Left forelimb (tissue), 1 donor: ENCODE measurements at regions not wholly inside any gene's neighbourhood (a gene's known extent, or its start where the extent isn't known, plus 50 kb on each side); places are given as distances from the start of the nearest gene placed in this dataset.
"Not testable (repeated sequence)": the region's sequence is repeated elsewhere in the genome, so short reads cannot be mapped to it uniquely, and the experiment has no call there.

Experiments
- DNase-seq: peaks from one replicate; pipeline ENCODE4 v3.0.0-alpha.2; 2018; ENCODE audit warnings: low spot score

DNA sequence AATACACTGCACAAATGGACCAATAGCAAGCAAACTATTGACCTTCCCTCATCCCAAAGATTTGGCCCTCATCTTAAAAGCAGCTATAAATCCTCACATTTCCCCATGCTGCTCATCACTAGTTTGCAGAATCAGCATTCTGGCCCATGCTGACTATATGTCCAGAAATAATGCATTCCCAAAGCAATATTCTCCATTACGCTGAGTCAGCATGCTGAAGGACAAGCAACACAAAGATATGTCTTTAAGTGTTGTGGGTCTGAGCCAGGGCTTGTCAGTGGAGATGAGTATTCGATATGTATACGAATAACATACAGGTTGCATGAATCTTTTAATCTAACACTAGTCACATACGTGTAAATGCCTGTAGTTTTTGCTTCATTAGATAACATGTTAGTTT is 1045.0 kb upstream of the DDX18 start:
- no peak for DNase-seq

DNA sequence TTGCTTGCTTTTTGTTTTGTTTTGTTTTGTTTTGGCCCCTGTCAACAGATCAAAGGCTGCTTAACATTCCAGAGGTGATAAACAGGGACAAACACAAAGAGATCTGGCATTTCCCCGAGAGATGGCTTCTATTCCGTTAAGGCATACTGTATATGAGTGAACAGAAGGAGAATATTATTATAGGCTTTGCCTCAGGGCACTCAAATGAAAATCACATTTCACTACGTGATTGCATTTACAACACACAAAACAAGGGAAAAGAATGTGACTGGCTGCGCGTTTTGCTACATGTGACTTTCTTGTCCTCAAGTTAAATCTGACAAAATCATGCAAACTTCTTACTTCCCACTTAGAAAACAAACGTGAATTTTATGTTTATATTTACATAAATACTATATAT is 1037.9 kb upstream of the DDX18 start:
- no peak for DNase-seq

DNA sequence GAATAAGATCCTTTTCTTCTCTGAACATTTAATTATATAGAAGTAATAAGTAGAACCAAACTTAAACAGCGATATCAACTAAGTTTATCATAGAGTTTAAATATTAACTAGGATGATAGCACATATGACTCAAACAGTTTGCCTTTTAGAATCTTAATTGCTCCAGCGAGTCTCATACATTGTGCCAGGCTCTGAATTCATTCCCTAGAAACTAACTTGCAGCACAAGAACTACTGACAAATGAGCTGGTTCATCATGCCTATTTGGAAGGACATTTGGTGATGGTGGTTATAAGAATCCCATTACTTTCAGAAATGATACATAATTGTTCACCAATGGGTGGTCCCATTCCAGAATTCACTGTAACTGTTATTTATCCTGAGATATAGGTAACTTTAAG is 1026.6 kb upstream of the DDX18 start:
- DNase-seq: no peak

DNA sequence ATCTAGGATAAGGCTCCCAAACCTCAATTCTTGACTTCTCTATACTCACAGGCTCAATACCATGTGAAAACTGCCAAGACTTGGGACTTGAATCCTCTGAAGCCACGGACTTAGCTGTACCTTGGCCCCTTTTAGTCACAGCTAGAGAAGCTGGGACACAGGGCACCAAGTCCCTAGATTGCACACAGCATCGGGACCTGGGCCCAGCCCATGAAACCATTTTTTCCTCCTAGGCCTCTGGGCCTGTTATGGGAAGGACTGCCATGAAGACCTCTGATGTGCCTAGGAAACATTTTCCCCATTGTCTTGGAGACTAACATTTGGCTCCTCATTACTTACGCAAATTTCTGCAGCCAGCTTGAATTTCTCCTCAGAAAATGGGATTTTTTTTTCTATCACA is 1011.8 kb upstream of the DDX18 start:
- DNase-seq: no peak

DNA sequence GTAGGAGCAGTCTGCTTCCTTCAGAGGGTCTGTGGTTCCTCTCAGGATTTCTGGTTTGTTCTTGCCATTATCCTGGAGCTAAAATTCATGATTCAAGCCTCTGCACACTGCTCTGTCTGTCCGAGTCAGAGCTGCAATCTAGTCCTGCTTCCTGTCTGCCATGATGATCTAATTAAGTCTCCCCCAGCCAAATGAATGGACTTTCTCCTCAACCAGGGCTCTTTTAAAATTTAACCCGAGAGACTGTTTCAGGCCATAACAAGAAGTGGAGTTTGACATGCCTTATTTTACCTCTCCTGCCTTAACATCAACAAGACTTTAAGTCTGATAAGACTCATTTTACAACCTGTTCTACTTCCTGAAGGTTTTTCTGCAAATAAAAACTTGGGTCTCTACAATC is 1009.6 kb upstream of the DDX18 start:
- DNase-seq: no peak

DNA sequence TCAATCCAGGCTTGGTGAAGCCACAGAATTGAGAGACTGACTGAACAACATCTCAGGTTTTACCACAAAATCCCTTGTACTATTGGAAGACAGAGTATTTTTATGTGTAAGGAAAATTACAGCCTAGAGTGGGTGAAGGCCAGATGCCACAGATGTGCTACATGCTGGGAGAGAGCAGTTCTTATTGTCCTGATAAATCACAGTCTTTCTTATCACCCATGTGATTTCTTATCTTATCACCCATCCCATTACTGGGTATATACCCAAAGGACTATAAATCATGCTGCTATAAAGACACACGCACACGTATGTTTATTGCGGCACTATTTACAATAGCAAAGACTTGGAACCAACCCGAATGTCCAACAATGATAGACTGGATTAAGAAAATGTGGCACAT is 1008.0 kb upstream of the DDX18 start:
- DNase-seq: not testable (repeated sequence)

DNA sequence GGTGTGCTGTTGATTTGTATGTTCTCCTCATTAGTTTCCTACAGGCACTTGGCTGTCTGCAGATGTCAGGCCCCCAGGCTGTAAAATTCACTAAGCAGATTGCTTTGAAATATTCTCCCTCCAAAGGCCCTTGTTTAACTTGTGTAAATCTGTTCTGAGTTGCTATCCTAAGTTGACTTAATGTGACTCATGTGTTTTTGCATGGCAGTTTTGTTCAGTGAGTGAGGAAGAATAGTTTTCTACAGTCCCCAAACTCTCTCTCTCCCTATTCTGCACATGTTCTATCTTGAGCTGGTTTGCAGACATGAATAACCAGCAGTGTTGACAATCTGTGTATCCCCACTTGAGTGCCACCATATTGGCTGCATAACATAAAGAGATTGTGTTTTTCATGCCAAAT is 1005.4 kb upstream of the DDX18 start:
- no peak for DNase-seq

DNA sequence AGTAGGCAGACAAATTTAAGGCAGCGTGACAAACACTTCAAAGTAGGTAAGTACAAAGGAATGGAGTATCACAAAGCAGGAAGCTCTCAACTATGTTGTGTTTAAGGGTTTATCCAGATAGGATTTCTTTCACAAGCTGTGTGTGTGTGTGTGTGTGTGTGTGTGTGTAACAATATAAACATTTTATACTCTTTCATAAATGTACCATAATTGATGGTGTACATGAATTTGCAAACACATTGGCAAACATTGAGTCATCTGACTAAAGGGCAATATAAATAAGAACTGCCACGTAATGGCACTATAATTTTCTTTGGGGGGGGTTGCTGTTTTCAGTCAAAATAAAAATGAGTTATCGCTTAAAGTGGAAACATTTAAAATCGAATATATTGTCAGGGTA is 1004.4 kb upstream of the DDX18 start:
- no peak for DNase-seq

DNA sequence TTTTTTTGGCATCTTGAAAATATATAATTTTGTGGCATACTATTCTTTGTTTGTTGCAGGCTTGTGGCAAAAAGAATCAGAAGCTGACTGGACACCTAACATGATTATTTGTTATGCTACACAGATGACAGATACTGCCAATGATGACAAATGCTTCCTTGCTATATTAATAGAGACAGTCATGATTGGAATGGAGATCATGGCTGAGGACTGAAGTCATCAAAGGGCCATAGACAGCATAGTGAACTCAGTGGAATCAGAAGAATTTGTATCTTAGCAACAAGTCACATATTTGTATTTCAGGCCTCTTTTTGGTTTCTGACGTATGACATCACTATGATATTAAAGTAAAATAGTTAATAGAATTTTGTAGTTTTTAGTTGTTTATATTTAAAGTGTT is 1003.8 kb upstream of the DDX18 start:
- DNase-seq: no peak

DNA sequence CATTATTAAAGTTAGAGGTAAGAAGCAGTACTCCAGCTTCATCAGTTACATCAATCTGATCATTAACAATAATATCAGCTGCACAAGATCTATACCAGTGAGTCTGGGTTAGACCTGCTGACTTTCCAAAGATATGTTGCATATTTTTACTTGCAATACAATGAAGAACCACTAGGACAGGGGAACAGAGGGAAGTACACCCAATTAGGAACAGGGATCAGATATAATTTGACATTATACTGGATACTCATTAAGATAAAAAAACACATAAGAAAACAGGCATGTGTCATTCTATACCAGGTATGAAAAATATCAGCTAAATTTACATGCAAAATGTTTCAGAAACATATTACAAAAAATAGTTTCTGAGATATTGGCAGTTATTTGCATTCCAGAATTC is 995.1 kb upstream of the DDX18 start:
- DNase-seq: no peak

DNA sequence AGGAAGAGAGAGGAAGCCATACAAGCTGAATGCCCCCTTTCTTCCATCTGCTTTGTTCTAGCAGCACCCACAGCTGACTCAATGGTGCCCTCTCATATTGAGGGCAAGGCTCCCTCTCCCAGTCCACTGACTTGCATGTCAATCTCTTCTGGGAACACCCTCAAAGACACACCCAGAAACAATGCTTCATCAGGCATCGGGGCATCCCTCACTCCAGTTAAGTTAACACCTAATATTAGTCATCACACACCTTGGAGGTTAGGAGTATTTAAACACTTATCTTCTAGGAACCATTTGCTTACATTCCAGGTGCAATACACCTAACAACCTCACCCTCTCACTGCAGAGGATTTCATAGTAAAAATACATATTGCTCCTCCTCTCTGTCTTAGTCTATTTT is 993.5 kb upstream of the DDX18 start:
- no peak for DNase-seq

DNA sequence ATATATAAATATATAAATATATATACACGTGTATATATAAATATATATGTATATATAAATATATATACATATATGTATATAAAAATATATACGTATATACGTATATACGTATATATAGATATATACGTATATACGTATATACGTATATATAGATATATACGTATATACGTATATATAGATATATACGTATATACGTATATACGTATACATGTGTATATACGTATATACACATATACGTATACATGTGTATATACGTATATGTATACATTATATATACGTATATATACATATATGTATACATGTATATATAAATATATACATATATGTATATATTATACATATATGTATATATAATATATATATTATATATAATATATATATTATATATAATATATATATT is 984.9 kb upstream of the DDX18 start:
- not testable (repeated sequence) for DNase-seq

DNA sequence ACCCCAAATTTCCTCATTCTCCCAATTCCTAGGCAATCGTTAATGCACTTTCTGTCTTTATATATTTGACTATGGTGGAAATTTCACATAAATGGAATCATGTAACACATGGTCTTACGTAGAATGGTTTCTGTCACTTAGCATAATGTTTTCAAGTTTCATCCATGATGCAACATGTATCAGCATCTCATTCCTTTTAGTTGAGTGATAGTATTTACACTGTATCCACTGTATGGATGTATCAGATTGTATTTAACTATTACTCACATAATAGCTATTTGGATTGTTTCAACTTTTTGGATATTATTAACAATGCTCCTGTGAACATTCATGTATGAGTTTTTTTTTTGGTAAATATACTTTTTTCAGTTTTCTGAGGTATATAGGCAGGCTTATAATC is 982.3 kb upstream of the DDX18 start:
- no peak for DNase-seq

DNA sequence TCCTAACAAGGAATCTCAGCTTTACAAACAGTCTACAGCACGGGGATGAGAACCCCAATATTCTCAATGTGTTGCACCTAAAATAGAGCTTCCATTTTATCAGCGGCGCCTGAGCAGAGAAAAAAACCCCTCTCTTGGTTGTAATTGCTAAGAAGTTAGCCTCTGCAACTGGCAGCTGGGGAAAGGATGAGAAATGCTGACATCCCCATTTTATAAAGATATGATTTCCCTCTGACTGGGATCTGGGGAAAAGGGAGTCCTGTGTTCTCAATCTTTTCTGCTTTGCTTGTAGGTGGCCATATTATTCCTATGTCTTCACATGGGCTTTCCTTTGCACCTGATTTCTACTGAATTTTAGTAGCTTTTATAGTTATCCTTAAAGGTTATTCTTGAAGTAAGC is 981.4 kb upstream of the DDX18 start:
- DNase-seq: no peak

DNA sequence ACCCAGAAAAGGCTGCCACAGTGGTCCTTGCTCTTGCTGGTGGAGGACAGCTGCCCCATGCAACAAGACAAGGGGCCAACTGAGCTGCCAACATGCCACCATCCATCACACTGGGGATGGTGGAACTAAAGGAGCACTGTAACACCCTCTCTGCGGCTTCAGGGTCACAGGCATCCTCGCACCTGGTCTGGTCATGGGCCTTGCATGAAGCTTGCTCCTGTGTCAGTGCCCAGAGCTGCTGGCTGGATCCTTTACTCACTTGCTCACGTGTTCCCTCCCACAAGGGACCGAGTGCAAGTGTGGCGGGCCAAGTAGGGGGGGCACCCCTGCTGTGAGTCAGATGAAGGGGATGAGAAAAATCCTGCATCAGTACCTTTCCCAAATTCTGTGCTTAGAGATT is 972.3 kb upstream of the DDX18 start:
- DNase-seq: no peak

DNA sequence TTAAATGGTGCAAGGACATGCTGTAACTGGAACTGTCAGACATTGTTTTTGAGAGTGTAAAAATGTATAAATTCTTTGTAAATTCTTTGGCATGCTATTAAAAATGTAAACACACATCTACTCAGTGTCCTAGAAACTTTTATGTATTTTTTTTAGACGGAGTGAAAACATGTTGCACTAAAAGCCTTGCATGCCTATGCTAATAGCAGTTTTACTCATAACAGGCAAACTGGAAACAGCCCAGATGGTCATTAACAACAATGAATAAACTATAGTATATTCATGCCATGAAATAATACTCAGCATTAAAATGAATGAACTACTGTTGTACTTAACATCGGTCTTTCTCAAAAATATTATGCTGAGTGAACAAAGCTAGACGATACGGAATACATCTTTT is 954.8 kb upstream of the DDX18 start:
- no peak for DNase-seq

DNA sequence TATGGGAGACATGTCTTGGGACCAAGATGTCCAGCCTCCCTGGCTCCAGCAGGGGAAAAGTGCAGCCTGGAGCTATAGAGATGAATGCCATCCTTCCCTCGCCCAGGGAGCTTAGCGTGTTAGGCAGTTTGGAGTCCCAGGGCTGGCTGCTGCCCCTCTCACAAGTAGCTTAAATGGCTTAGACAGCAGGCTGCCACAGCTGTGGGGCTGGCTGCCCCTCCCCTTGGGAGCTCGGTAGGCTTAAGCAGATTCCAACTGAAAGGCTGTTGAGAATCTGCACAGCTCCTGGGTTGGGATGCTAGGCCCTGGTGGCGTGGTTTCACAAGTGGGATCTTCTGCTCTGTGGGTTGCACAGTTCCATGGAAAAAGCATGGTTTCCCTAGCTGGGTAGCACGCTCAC is 940.5 kb upstream of the DDX18 start:
- DNase-seq: no peak

DNA sequence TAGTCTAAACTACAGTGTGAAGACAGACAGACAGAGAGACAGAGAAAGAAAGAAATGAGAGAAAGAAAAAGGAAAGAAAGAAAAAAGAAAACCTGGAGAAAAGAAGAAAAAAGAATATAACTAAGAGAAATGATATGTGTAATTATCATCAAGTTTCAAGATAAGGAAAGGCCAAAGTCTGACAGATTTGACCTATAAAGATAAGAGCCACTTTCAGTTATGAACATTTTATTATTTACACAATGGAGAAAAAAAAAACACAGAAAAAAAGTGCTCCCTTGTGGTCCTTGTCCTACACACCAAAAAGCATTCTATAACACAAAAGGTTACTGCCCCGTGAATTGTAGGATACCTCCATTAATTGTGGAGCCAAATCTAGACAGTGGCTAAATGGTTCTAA is 937.2 kb upstream of the DDX18 start:
- DNase-seq: no peak

DNA sequence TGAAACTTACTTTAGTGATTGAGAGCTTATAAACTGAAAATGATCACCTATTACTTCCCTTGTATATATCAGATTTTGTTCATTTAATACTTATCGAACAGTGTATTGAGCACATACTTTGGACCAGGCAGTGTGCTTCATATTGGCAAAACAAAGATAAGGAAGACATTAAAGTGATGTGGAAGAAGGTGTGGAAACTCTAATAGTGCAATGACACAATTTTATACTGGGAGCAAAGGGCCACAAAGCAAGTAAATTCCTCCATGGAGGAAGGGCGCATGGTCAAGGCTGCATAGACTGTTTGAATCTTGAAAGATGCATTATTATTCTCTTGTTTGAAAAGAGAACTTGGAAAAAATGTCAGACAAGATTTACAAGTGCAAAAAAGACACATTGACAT is 936.5 kb upstream of the DDX18 start:
- DNase-seq: no peak

DNA sequence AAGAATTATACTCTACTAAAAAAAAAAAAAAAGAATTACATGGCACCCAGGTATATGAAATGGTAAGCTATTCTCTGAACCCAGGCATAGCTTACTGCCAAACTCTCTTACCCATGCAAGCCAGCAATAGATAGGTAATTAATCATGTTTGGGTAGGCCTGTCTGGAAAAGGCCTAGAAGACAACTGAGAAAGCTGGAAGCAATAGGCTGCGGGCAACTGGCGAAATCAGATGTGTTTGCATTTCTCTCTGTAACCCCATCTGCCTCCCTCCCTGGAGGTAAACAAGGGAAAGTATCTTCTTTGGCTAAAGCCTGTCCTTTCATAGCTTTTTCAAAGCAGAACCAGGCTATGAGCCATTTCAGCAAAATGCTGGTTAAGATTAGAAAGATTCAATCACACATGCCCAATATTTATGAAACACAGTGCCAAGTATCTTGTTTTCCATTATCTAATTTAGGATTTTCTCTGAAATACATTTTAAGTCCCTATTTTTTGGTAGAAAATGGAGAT is 934.8 kb upstream of the DDX18 start:
- DNase-seq: no peak

DNA sequence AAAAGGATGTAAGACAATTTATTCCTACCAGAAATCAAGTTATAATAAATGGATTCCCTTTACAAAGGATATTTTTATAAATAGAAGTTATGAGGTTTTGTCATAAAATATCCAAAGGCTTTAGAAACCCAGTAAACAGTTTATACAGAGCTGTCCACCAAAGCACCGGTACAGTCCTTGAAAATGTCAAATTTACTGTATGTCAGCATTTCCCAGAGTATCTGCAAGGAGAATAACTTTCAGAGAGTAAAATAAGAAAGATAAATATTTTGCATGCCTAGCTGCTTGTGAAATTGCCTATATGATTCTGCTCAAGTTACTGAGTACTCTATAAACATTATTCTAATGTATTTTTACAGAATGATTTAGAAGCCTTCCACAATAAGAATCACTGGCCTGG is 923.3 kb upstream of the DDX18 start:
- no peak for DNase-seq

DNA sequence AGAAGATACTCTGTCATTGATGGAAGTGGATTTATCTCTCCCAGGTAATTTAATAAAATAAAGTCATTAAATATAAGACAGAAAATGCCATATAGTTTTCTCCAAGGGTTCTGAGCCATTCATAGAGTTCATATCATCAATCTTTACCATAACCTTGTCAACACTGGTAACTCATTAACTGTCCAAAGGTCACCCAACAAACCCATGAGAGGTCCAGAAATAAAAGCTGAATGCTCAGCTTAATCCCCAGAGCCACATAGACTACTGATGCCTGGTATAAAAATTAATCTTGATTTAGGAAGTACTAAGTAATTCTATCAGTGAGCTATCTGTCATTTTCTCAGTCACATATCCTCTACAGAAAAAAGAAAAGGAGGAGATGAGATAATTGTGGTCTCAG is 903.0 kb upstream of the DDX18 start:
- no peak for DNase-seq

DNA sequence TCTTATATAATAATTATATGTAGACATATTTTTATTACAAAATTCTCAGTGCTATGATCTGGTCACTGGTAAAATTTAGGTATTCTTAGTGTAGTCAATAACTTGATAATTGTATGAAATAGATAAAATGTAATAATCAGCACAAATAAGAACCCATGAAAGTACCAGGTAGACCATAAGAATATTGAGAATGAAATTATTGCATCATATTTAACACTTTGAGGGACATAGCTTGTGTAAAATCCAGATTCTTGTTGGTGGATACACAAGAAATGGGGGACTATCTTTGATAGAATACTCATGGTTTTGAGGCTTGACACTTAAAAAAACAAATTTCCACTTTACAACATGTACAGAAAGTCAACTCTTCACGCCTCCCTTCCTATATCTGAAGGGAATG is 898.8 kb upstream of the DDX18 start:
- DNase-seq: no peak

DNA sequence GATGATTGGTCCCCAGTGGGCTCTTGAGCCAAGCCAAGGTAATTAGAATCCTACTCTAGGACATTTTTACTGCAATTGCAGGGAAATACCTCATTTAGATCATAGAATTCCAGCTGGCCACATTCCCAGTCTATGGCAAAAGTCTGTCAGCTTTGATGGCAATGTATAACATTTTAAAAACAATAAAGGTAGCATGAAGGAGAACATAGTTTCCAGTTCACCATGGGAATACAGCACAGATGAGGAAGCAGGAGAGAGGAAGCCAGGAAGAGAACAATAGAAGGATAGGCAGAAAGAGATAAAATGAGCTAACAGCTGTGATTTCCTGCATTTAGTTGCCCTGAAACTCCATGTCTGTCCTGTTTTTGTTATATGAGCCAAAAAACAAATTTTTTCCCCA is 897.3 kb upstream of the DDX18 start:
- DNase-seq: no peak

DNA sequence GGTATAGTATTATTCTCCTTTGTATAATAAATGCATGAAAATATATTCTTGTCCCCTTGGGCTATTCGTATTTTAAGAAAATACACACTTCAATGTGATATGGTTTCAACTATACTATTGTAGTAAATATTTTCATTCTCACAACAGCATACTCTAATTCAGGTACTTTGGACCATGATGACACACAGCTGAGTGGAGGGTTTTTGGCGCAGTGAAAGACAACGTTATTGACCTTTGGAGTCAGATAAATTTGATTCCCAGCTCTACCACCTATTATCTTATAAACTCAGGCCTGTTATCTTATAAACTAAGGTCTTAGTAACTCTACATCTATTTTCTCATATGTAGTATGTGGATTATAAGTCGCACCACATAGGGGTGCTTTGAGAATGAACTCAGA is 895.9 kb upstream of the DDX18 start:
- no peak for DNase-seq
